PC-9 (cell line): ENCODE measurements at regions not wholly inside any gene's neighbourhood (a gene's known extent, or its start where the extent isn't known, plus 50 kb on each side); places are given as distances from the start of the nearest gene placed in this dataset.
"Not testable (repeated sequence)": the region's sequence is repeated elsewhere in the genome, so short reads cannot be mapped to it uniquely, and the experiment has no call there.

Experiments
- EZH2 ChIP-seq: fragments of 200-600 bp; sonication (generic); IDR thresholded peaks from 2 replicates; pipeline ENCODE4 v1.8.0; 2017; ENCODE audit warnings: antibody characterized with exemption, low read depth
- TF ChIP-seq, protein P1 (sequence below): fragments of 200-600 bp; sonication (generic); conservative IDR thresholded peaks from 2 replicates; pipeline ENCODE4 v1.6.1; 2017; ENCODE audit warnings: mixed run types, antibody characterized with exemption, mild to moderate bottlenecking, moderate library complexity

DNA sequence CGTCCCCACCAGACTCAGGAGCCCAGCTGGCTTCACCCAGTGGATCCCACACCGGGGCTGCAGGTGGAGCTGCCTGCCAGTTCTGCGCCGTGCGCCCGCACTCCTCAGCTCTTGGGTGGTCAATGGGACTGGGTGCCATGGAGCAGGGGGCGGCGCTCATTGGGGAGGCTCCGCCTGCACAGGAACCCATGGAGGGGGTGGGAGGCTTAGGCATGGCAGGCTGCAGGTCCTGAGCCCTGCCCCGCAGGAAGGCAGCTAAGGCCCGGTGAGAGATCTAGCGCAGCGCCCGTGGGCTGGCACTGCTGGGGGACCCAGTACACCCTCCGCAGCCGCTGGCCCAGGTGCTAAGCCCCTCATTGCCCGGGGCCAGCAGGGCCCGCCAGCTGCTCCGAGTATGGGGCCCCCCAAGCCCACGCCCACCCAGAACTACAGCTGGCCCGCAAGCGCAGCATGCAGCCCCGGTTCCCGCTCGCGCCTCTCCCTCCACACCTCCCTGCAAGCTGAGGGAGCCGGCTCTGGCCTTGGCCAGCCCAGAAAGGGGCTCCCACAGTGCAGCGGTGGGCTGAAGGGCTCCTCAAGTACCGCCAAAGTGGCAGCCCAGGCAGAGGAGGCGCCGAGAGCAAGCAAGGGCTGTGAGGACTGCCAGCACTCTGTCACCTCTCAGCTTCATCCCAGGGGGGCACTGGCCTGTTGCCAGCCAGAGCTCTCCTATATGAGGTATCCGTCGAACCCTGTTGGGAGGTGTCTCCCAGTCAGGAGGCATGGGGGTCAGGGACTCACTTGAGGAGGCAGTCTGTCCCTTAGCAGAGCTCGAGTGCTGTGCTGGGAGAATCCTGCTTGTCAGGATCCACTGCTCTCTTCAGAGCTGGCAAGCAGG is 370.8 kb upstream of the CNTN3 start:
- TF ChIP-seq, protein P1, sequence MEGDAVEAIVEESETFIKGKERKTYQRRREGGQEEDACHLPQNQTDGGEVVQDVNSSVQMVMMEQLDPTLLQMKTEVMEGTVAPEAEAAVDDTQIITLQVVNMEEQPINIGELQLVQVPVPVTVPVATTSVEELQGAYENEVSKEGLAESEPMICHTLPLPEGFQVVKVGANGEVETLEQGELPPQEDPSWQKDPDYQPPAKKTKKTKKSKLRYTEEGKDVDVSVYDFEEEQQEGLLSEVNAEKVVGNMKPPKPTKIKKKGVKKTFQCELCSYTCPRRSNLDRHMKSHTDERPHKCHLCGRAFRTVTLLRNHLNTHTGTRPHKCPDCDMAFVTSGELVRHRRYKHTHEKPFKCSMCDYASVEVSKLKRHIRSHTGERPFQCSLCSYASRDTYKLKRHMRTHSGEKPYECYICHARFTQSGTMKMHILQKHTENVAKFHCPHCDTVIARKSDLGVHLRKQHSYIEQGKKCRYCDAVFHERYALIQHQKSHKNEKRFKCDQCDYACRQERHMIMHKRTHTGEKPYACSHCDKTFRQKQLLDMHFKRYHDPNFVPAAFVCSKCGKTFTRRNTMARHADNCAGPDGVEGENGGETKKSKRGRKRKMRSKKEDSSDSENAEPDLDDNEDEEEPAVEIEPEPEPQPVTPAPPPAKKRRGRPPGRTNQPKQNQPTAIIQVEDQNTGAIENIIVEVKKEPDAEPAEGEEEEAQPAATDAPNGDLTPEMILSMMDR = not testable (repeated sequence)
- TF ChIP-seq EZH2 = not testable (repeated sequence)
